Natural killer cell (primary cell): ENCODE measurements at regions not wholly inside any gene's neighbourhood (a gene's known extent, or its start where the extent isn't known, plus 50 kb on each side); places are given as distances from the start of the nearest gene placed in this dataset.

Experiments
- ATAC-seq, 3 donors: fragments of 150-1000 bp in 2 of 3; fragments of 200-7000 bp in 1 of 3; cut with Tn5 transposase; 1 replicate in 1 of 3; 2 replicates in 2 of 3; pipeline ENCODE4 v1.10.0; 2021; ENCODE audit warnings: mild to moderate bottlenecking in 2 of 3, moderate library complexity in 2 of 3
- DNase-seq, 2 donors: peaks; one replicate each; pipeline versions ENCODE4 v3.0.0 to v3.0.0-alpha.2; 2013 to 2021; ENCODE audit warnings: mixed read lengths in 1 of 2
- H3K27ac ChIP-seq: one replicate; pipeline ENCODE4 v1.5.1; 2013; ENCODE audit warnings: mild to moderate bottlenecking, low read length
- H3K27me3 ChIP-seq: one replicate; pipeline ENCODE4 v1.6.1; 2013; ENCODE audit warnings: low read length; ENCODE audit not compliant: control insufficient read depth, insufficient read depth
- H3K36me3 ChIP-seq: one replicate; pipeline ENCODE4 v1.6.1; 2013; ENCODE audit warnings: low read length; ENCODE audit not compliant: control insufficient read depth, insufficient read depth
- H3K4me1 ChIP-seq: one replicate; pipeline ENCODE4 v1.6.1; 2013; ENCODE audit warnings: low read length; ENCODE audit not compliant: control insufficient read depth, insufficient read depth
- H3K4me3 ChIP-seq: one replicate; pipeline ENCODE4 v1.5.1; 2013; ENCODE audit warnings: low read length
- H3K9me3 ChIP-seq: one replicate; pipeline ENCODE4 v1.6.1; 2013; ENCODE audit warnings: low read length; ENCODE audit not compliant: control insufficient read depth, insufficient read depth
- H3K27ac Mint-ChIP-seq, 2 donors: one replicate each; pipeline ENCODE4 v1.8.0; 2022; ENCODE audit warnings: mild to moderate bottlenecking in 2 of 2, mixed read lengths in 2 of 2, moderate library complexity in 1 of 2
- H3K27me3 Mint-ChIP-seq, 2 donors: one replicate each; pipeline ENCODE4 v1.8.0; 2022; ENCODE audit warnings: low read depth in 2 of 2, mixed read lengths in 2 of 2
- H3K36me3 Mint-ChIP-seq: one replicate; pipeline ENCODE4 v1.8.0; 2022; ENCODE audit warnings: mixed read lengths
- H3K4me1 Mint-ChIP-seq, 2 donors: one replicate each; pipeline ENCODE4 v1.8.0; 2022; ENCODE audit warnings: mixed read lengths in 2 of 2
- H3K4me3 Mint-ChIP-seq: one replicate; pipeline ENCODE4 v1.8.0; 2022; ENCODE audit warnings: mild to moderate bottlenecking, moderate library complexity, mixed read lengths
- H3K9me3 Mint-ChIP-seq, 2 donors: one replicate each; pipeline ENCODE4 v1.8.0; 2022; ENCODE audit warnings: mixed read lengths in 2 of 2
- WGBS: methylation state at CpG from one replicate; pipeline ENCODE4 v1.1.7; 2013; ENCODE audit warnings: missing lambda C conversion rate; ENCODE audit not compliant: insufficient coverage; 5-methylcytosine and 5-hydroxymethylcytosine counted together
- intact Hi-C: fragments of 100-400 bp; cut with micrococcal nuclease; formaldehyde crosslinking; loops from one replicate; pipeline ENCODE4 v1.14.2; 2022
- TF ChIP-seq, protein P1 (sequence below): fragments of 200-600 bp; IDR thresholded peaks from one replicate; pipeline ENCODE4 v1.8.0; 2022; ENCODE audit warnings: antibody characterized with exemption

DNA sequence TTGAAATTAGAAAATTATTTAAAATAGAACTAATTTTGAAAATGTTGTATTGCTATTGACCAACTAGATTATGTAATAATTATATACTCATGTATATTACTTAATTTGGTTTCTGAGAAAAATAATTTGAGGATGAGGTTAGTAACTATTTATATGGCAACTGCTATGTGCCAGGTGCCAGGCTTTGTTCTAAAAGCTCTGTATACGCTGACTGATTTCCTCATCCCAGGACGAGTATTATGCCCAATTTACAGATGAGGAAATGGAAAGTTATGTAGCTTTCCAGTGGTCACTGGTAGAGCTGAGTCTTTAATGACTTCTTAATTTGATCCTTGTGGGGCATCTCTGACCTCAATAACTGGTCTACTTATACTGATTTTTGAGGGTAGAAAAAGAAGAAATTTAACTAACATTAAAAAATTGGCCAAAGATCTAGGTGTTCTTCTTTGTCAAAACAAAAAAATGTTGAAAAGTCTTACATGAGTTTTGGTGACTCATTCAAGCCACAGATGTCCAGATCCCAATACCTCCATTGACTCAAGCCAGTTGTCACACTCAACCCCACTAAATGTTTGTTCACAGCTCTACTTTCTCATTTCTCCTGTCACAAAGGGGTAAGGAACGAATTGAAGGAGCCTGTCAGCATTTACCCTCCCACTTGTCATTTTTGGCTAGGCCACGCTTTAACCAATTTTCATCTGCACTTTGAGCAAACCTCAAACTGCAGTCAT lies 228.1 kb upstream of the MEF2C start:
- H3K27me3 ChIP-seq, result no peaks in the 10 kb centered on the region
- H3K27me3 Mint-ChIP-seq, result no peaks in the 10 kb centered on the region
- 63% methylated on average over 4 of the region's 4 CpGs for WGBS
- H3K4me3 Mint-ChIP-seq, result no peak overlapping the region
- H3K36me3 ChIP-seq, result no peaks in the 10 kb centered on the region
- H3K27ac Mint-ChIP-seq, result no peak overlapping the region
- no peak overlapping the region for H3K27ac ChIP-seq
- no peaks in the 10 kb centered on the region for H3K9me3 Mint-ChIP-seq
- no peaks in the 10 kb centered on the region for H3K36me3 Mint-ChIP-seq
- ATAC-seq (no peak), DNase-seq (no peak)
- no peaks in the 10 kb centered on the region for H3K9me3 ChIP-seq
- TF ChIP-seq, protein P1, sequence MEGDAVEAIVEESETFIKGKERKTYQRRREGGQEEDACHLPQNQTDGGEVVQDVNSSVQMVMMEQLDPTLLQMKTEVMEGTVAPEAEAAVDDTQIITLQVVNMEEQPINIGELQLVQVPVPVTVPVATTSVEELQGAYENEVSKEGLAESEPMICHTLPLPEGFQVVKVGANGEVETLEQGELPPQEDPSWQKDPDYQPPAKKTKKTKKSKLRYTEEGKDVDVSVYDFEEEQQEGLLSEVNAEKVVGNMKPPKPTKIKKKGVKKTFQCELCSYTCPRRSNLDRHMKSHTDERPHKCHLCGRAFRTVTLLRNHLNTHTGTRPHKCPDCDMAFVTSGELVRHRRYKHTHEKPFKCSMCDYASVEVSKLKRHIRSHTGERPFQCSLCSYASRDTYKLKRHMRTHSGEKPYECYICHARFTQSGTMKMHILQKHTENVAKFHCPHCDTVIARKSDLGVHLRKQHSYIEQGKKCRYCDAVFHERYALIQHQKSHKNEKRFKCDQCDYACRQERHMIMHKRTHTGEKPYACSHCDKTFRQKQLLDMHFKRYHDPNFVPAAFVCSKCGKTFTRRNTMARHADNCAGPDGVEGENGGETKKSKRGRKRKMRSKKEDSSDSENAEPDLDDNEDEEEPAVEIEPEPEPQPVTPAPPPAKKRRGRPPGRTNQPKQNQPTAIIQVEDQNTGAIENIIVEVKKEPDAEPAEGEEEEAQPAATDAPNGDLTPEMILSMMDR, result no peak
- intact Hi-C loops, result no loop called here
- no peaks in the 10 kb centered on the region for H3K4me1 Mint-ChIP-seq
- H3K4me3 ChIP-seq, result no peak overlapping the region
- H3K4me1 ChIP-seq, result no peaks in the 10 kb centered on the region

DNA sequence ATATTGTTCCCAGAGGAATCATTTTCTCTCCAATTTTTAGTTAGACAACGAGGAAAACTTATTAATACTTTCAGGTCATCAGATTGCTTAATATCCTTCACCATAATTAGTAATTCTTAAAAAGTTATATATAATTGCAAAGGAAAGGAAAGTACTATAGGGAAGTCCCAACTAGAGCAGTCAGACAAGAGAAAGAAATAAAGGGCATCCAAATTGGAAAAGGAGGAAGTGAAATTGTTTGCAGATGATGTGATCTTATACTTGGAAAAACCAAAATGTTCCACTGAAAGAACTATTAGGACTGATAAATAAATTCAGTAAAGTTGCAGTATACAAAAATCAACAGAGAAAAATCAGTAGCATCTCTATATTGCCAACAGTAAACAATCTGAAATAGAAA lies 223.5 kb upstream of the MEF2C start:
- Mint-ChIP-seq H3K9me3 (no peaks in the 10 kb centered on the region), H3K27ac (no peak overlapping the region), H3K27me3 (peaks cover 0 to 3% of the 10 kb centered on the region in 2 donors), H3K36me3 (no peaks in the 10 kb centered on the region), H3K4me3 (no peak overlapping the region), H3K4me1 (no peaks in the 10 kb centered on the region)
- no peak overlapping the region for H3K4me3 ChIP-seq
- H3K27ac ChIP-seq, result no peak overlapping the region
- H3K4me1 ChIP-seq, result no peaks in the 10 kb centered on the region
- no peak for DNase-seq
- no CpG with 5 or more reads among the region's 1 CpG for WGBS
- TF ChIP-seq, protein P1, result no peak
- H3K9me3 ChIP-seq, result no peaks in the 10 kb centered on the region
- ATAC-seq, result no peak
- intact Hi-C loops, result no loop called here
- H3K27me3 ChIP-seq, result no peaks in the 10 kb centered on the region
- H3K36me3 ChIP-seq, result no peaks in the 10 kb centered on the region

- no peak overlapping the region for H3K27ac Mint-ChIP-seq
Measured at GRCh38 chr5:89105836-89106235, 222.9 kb upstream of the MEF2C start.

More at GRCh38 chr5:89105836-89106235, 222.9 kb upstream of the MEF2C start:
- no peaks in the 10 kb centered on the region for H3K36me3 ChIP-seq
- no peaks in the 10 kb centered on the region for H3K9me3 Mint-ChIP-seq
- ATAC-seq (no peak), DNase-seq (no peak)
- no peaks in the 10 kb centered on the region for H3K4me1 Mint-ChIP-seq
- no peaks in the 10 kb centered on the region for H3K9me3 ChIP-seq
- H3K27ac ChIP-seq, result no peak overlapping the region
- TF ChIP-seq, protein P1, result no peak
- 100% methylated on average over 2 of the region's 2 CpGs for WGBS
- H3K27me3 ChIP-seq, result no peaks in the 10 kb centered on the region
- peaks cover 0 to 3% of the 10 kb centered on the region in 2 donors for H3K27me3 Mint-ChIP-seq
- H3K36me3 Mint-ChIP-seq, result no peaks in the 10 kb centered on the region
- no peak overlapping the region for H3K4me3 ChIP-seq
- no peak overlapping the region for H3K4me3 Mint-ChIP-seq
- H3K4me1 ChIP-seq, result no peaks in the 10 kb centered on the region
- intact Hi-C loops, result no loop called here
